ENCODE measurements at regions not wholly inside any gene's neighbourhood (a gene's known extent, or its start where the extent isn't known, plus 50 kb on each side); places are given as distances from the start of the nearest gene placed in this dataset.

DNA sequence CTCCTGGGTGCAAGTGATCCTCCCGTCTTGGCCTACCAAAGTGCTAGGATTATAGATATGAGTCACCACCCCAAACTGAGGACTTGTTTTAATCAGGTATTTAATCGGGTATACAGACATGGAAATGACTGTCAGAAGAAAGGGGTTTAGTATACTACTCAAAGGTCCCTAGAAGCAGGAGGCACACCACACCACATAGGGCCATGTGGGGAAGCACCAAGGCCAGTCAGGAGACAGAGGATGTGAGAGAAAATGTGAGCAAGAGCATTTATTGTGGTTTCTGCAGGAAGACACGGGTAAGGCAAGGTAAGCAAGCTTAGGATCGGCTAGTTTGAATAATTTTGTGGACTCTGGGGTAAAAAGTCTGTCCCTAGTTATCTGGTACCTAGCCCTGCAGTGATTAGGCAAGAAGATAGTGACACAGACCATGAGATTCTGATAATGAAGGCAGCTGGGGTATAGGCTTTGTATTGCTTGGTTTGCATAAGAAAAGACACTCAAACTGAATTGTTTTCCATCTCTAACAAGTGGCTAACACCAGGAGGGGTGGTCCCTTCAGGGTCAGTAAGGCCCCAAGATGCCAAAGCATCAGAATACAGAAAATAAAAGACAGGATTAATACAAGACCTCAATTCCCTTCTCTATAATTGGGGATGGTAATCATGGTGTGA is 408.8 kb upstream of the F9 start:
- H3K27ac ChIP-seq = no peak overlapping the region
- no peaks in the 10 kb centered on the region for H3K4me1 ChIP-seq (replicated peaks in 1 of 2)
- 32 to 83% methylated on average over 1 to 4 of the region's 4 CpGs; no CpG with 5 or more reads in 8 of the 10 experiments for WGBS, 10 experiments
- H3K4me3 ChIP-seq = no peak overlapping the region
- peak in 3 of 8 experiments; percentile 24 to 40 (median 40) for ATAC-seq (replicated peaks in 6 of 8)
- in situ Hi-C loops (cut with MboI; ENCODE audit: low pct_unique_long_range_greater_than_20kb in 2 of 9, low sequenced_read_pairs in 9 of 9, unreplicated experiment in 9 of 9) = no loop called here

DNA sequence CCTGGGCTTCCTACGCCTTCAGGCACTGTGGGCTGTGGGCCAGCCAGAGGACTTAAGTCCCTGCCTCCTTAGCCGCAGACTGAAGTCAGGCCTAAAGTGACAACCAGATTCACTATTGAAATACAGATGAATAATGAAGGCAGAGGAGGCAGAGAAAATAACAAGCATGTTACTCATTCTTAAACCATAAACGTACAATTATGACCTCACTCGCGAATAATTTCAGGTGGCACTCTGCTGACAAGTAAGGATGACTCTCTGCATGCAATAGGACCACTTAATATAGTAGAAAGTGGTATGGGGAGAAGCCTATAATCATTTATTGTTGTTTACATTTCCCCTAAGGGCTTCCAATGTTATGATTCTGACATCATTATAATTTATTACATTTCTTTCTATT is 409.2 kb upstream of the FGF13 start:
- in situ Hi-C loops (cut with MboI; ENCODE audit: low pct_unique_long_range_greater_than_20kb in 2 of 9, low sequenced_read_pairs in 9 of 9, unreplicated experiment in 9 of 9) = no loop called here
- ATAC-seq (replicated peaks in 6 of 8) = peak in 6 of 8 experiments; percentile 27 to 66 (median 44)
- no peak overlapping the region for H3K4me3 ChIP-seq
- H3K4me1 ChIP-seq (replicated peaks in 1 of 2) = no peaks in the 10 kb centered on the region
- WGBS, 10 experiments = 82 to 83% methylated on average over 3 to 5 of the region's 5 CpGs; no CpG with 5 or more reads in 8 of the 10 experiments
- no peak overlapping the region for H3K27ac ChIP-seq

DNA sequence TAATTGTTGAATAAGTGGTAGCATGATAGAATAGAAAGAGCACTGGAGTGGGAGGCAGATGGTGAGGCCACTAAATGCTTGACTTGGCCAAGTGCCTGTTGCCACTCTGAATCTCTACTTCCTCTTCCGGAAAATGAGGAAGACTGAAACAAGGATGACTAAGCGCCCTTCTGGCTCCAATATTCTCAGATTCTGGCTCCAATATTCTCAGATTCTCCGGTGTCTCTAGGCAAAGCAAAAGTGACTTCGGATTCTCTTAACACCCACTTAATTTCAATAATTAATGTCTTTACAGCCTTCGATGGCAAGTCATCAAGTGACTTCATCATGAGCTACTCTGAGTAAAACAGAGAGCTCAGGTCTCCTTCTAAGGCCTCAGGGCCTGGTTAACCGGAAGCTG is 402.2 kb upstream of the FGF13 start:
- ATAC-seq (replicated peaks in 6 of 8) = peak in 2 of 8 experiments; percentile 35 to 85
- H3K4me3 ChIP-seq = no peak overlapping the region
- in situ Hi-C loops (cut with MboI; ENCODE audit: low pct_unique_long_range_greater_than_20kb in 2 of 9, low sequenced_read_pairs in 9 of 9, unreplicated experiment in 9 of 9) = no loop called here
- WGBS, 10 experiments = 15 to 100% (median 80%) methylated on average over 1 to 5 of the region's 6 CpGs; no CpG with 5 or more reads in 7 of the 10 experiments
- H3K27ac ChIP-seq = no peak overlapping the region
- H3K4me1 ChIP-seq (replicated peaks in 1 of 2) = no peaks in the 10 kb centered on the region

DNA sequence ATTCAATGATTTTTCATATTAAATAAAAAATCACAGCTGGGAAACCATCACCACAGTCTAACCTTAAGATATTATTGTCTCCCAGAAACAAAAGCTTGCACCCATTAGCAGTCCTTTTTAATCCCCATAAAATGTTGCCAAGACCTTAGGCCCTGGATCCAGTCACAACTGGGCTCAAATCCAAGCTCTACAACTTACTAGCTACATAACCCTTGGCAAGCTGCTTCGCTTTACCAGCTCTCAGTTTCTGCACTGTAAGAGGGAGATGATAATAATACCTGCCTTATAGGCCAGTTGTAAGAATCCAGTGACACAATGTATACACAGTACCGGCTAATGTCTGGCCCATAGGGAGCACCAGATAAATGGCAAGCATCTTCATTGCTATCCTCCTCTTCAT is 400.9 kb upstream of the FGF13 start:
- WGBS, 10 experiments = 50 to 100% (median 64%) methylated on average over 1 to 2 of the region's 2 CpGs; no CpG with 5 or more reads in 7 of the 10 experiments
- in situ Hi-C loops (cut with MboI; ENCODE audit: low pct_unique_long_range_greater_than_20kb in 2 of 9, low sequenced_read_pairs in 9 of 9, unreplicated experiment in 9 of 9) = no loop called here
- ATAC-seq (replicated peaks in 6 of 8) = no peak
- H3K27ac ChIP-seq = no peak overlapping the region
- H3K4me1 ChIP-seq (replicated peaks in 1 of 2) = no peaks in the 10 kb centered on the region
- H3K4me3 ChIP-seq = no peak overlapping the region

DNA sequence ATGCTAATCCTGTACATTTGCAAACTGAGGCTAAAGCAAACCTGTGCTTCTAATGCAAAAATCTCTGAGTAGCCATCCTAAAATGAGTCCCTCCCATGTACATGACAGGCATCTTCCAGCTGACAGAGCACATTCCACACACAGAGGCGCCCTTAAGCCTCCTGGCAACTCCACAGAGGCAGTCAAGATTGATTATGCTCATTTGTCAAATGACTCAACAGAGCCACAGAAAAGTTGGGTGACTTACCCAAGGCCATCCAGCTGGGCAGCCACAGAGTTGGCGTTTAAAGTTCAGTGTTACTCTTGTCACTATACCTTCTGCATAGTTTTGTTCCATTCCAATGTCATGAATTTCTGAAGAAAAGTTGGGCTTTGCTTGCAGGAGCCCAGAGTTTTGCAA is 394.6 kb upstream of the FGF13 start:
- ATAC-seq (replicated peaks in 6 of 8) = peak in 6 of 8 experiments; percentile 32 to 95 (median 66)
- Histone ChIP-seq H3K4me3 (no peak overlapping the region), H3K27ac (no peak overlapping the region), H3K4me1 (replicated peaks in 1 of 2) (no peaks in the 10 kb centered on the region)
- WGBS, 10 experiments = 0 to 33% (median 15%) methylated on average over 1 to 2 of the region's 2 CpGs; no CpG with 5 or more reads in 6 of the 10 experiments
- in situ Hi-C loops (cut with MboI; ENCODE audit: low pct_unique_long_range_greater_than_20kb in 2 of 9, low sequenced_read_pairs in 9 of 9, unreplicated experiment in 9 of 9) = no loop called here

DNA sequence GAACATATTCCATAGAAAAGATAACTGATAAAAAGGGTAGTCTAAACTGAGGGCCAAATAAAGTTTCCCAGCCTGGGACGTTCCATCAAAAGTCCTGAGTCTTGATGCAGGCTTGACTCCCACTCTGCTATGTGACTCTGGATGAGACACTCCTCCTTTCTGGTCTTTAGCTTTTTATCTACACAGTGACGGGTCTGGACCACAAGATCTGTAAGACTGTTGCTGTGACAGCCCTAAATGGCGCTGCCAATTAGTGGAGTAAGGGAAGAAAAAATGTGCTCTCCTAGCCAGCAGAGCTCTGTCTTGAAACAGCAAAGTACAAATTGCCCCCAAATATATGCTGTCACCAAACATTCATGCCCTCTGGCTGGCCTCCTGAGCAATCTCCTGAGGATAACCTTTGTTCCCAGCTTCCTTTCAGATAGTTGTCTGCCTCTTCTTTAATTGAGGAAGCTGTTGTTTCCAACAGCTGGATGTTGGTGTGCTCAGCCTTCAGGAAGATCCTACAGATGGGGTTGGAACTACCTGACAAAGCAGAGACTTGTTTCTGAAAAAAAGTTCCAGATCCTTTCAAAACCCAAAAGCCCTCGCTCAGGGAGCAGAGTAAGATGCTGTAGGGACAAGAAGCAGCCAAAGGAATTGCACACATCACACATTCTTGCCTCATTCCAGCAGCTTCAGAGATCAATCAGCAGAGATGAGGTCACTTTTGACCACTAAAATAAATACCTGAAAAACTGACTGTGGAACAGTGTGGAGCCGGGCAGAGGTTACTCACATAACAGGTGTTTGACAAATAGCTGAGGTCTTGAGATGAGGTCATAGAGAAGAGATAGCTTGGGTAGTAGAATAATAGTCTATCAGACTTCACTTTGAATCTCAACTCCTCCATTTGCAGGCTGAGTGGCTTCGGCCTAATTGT is 383.4 kb upstream of the FGF13 start:
- in situ Hi-C loops (cut with MboI; ENCODE audit: low pct_unique_long_range_greater_than_20kb in 2 of 9, low sequenced_read_pairs in 9 of 9, unreplicated experiment in 9 of 9) = no loop called here
- no peaks in the 10 kb centered on the region for H3K4me1 ChIP-seq (replicated peaks in 1 of 2)
- no peak overlapping the region for H3K27ac ChIP-seq
- 0 to 100% (median 81%) methylated on average over 1 to 4 of the region's 6 CpGs; no CpG with 5 or more reads in 4 of the 10 experiments for WGBS, 10 experiments
- no peak overlapping the region for H3K4me3 ChIP-seq
- peak in 4 of 8 experiments; percentile 24 to 53 (median 42) for ATAC-seq (replicated peaks in 6 of 8)

DNA sequence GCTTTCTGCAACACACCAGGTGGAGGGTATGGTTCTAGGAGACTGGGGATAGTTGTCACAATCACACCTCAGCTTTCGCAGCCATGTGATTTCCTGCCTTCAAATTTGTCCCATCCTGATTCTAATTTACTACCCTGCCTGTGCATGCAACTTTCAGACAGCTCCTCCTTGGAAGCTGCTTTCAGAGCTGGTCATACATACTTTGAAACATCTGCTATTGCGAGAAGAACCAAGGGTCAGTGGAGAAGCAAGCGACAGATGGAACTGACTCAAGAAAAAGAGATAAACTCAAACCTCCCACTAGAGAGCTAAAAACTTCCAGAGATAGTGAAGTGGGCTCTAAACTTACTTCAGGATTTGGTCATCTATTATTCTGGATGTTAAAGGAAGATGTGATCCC is 381.7 kb upstream of the FGF13 start:
- no peak for ATAC-seq (replicated peaks in 6 of 8)
- in situ Hi-C loops (cut with MboI; ENCODE audit: low pct_unique_long_range_greater_than_20kb in 2 of 9, low sequenced_read_pairs in 9 of 9, unreplicated experiment in 9 of 9) = no loop called here
- Histone ChIP-seq H3K4me3 (no peak overlapping the region), H3K4me1 (replicated peaks in 1 of 2) (no peaks in the 10 kb centered on the region), H3K27ac (no peak overlapping the region)
- WGBS, 10 experiments = 51 to 60% methylated on average over 1 to 3 of the region's 3 CpGs; no CpG with 5 or more reads in 8 of the 10 experiments

DNA sequence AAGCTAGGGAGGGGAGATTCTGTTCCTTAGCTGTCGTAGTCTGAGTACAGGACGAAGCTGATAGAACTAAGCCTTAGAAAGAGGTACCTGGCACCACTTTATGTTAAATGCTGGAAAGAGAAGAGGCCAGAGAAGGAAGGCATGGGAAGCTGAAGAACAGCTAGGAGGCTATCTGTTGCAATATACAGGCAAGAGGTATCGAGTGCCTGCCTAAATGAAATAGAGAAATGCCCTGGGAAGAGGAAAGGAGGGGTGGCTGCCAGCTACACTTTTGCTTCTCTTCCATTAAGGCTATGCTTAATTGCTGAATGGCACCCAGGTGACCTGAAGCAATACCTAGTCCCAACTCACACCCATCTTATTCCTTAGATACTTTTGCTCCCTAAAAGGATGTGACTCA is 380.4 kb upstream of the FGF13 start:
- peak in 2 of 8 experiments; percentile 31 to 45 for ATAC-seq (replicated peaks in 6 of 8)
- Histone ChIP-seq H3K4me3 (no peak overlapping the region), H3K27ac (no peak overlapping the region), H3K4me1 (replicated peaks in 1 of 2) (no peaks in the 10 kb centered on the region)
- WGBS, 10 experiments = 0 to 83% (median 77%) methylated on average over 1 to 2 of the region's 3 CpGs; no CpG with 5 or more reads in 6 of the 10 experiments
- in situ Hi-C loops (cut with MboI; ENCODE audit: low pct_unique_long_range_greater_than_20kb in 2 of 9, low sequenced_read_pairs in 9 of 9, unreplicated experiment in 9 of 9) = no loop called here

DNA sequence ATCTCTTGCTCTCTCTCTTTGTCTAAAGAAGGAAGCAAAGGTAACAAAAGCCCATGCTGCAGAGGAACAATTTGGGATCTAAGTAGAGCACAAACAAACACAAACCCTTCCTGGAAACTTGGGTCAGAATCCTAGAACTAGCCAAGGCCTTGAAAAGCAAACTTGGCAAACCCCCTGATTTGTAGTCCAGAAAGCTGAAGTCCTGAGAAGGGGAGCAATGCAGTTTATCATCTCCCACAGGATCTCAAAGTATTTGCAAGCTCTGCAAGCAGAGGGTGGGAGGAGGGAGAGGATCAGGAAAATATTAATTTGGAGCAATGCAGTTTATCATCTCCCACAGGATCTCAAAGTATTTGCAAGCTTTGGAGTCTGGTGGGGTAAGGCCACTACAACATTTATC is 379.5 kb upstream of the FGF13 start:
- Histone ChIP-seq H3K27ac (no peak overlapping the region), H3K4me1 (replicated peaks in 1 of 2) (no peaks in the 10 kb centered on the region), H3K4me3 (no peak overlapping the region)
- in situ Hi-C loops (cut with MboI; ENCODE audit: low pct_unique_long_range_greater_than_20kb in 2 of 9, low sequenced_read_pairs in 9 of 9, unreplicated experiment in 9 of 9) = no loop called here
- no peak for ATAC-seq (replicated peaks in 6 of 8)

DNA sequence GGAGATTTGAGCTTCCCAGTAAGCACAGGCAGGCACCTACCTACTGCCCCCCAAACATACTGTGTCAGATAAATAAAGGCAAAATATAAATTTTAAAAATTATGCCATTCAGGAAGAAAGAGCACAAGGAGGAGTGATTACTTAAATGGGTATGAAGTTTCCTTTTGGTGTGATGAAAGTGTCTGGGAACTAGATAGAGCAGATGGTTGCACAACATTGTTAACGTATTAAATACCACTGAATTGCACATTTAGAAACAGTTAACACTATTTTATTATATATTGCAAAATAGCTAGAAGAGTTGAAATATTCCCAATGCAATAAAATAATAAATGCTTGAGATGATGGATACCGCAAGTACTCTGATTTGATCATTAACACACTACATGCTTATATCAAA is 374.7 kb upstream of the FGF13 start:
- no peaks in the 10 kb centered on the region for H3K4me1 ChIP-seq (replicated peaks in 1 of 2)
- no peak for ATAC-seq (replicated peaks in 6 of 8)
- in situ Hi-C loops (cut with MboI; ENCODE audit: low pct_unique_long_range_greater_than_20kb in 2 of 9, low sequenced_read_pairs in 9 of 9, unreplicated experiment in 9 of 9) = no loop called here
- H3K27ac ChIP-seq = no peak overlapping the region
- H3K4me3 ChIP-seq = no peak overlapping the region
- 50 to 100% (median 92%) methylated on average over 1 to 2 of the region's 2 CpGs; no CpG with 5 or more reads in 4 of the 10 experiments for WGBS, 10 experiments

DNA sequence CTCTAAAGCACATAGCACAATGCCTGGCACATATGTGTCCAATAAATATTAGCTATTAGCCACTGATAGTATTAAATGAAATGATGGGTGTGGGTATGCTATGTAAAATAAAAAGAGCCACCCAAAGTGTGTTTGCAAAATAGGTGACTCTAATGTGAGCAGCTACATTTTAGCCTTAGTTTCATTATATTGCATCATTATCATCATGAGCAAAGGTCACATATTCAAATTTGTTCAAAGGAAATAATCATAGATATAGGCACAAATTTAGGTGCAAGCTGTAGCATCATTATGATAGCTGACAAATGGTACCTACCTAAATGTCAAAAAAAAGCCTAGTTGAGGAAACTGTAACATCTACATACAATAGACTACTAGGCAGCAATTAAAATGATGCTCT is 373.9 kb upstream of the FGF13 start:
- H3K27ac ChIP-seq = no peak overlapping the region
- H3K4me3 ChIP-seq = no peak overlapping the region
- in situ Hi-C loops (cut with MboI; ENCODE audit: low pct_unique_long_range_greater_than_20kb in 2 of 9, low sequenced_read_pairs in 9 of 9, unreplicated experiment in 9 of 9) = no loop called here
- no peak for ATAC-seq (replicated peaks in 6 of 8)
- H3K4me1 ChIP-seq (replicated peaks in 1 of 2) = no peaks in the 10 kb centered on the region

DNA sequence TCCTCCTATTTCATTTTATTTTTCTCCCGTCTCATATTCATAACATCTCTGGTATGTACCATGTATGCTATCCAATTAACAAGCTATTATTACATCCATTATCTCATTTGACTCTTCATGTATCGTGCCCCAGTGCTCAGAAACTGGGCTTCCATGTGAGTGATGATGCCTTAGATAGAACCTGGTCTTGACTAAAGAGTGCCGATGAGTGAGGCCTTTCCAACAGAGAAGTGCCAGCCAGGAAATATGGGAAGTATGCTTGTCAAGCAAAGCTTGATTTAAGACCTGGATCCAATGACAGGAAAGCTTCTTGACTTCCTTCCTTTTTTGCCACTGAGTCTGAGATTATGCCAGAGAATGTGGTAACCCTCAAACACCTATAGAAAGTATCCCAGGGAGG is 371.7 kb upstream of the FGF13 start:
- Histone ChIP-seq H3K4me3 (no peak overlapping the region), H3K4me1 (replicated peaks in 1 of 2) (peaks cover 7 to 8% of the 10 kb centered on the region in 2 donors), H3K27ac (no peak overlapping the region)
- WGBS, 10 experiments = 20 to 100% (median 60%) methylated on average over 1 to 3 of the region's 3 CpGs; no CpG with 5 or more reads in 3 of the 10 experiments
- in situ Hi-C loops (cut with MboI; ENCODE audit: low pct_unique_long_range_greater_than_20kb in 2 of 9, low sequenced_read_pairs in 9 of 9, unreplicated experiment in 9 of 9) = no loop called here
- ATAC-seq (replicated peaks in 6 of 8) = no peak

DNA sequence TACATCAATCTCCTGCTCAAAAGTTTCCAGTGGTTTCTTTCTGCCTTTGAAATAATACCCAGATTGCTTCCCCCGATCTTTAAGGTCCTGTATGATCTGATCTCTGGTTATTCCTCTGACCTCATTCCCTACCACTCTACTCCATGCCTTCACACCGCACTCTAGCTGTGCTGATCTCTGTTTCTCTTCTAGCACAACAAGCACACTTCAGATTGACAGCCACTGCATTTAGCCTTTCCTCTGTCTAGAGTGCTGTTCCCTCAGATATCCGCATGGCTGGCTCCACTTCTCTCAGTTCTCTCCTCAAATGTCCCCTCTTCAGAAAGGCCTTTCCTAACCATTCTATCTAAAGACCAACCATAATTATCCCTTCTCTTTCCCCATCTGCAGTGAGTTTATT is 370.4 kb upstream of the FGF13 start:
- H3K27ac ChIP-seq = no peak overlapping the region
- in situ Hi-C loops (cut with MboI; ENCODE audit: low pct_unique_long_range_greater_than_20kb in 2 of 9, low sequenced_read_pairs in 9 of 9, unreplicated experiment in 9 of 9) = no loop called here
- H3K4me1 ChIP-seq (replicated peaks in 1 of 2) = peaks cover 7 to 8% of the 10 kb centered on the region in 2 donors
- no peak overlapping the region for H3K4me3 ChIP-seq
- WGBS, 10 experiments = 52 to 100% methylated on average over 1 to 2 of the region's 3 CpGs; no CpG with 5 or more reads in 8 of the 10 experiments
- no peak for ATAC-seq (replicated peaks in 6 of 8)

All from motor neuron (in vitro differentiated cells).